GM18951 (cell line): ENCODE measurements at regions not wholly inside any gene's neighbourhood (a gene's known extent, or its start where the extent isn't known, plus 50 kb on each side); places are given as distances from the start of the nearest gene placed in this dataset.
"Not testable (repeated sequence)": the region's sequence is repeated elsewhere in the genome, so short reads cannot be mapped to it uniquely, and the experiment has no call there.

Source experiments
- POLR2A ChIP-seq: IDR thresholded peaks from 4 replicates; pipeline ENCODE4 v1.6.1; 2011; ENCODE audit warnings: mild to moderate bottlenecking; ENCODE audit not compliant: insufficient read length, insufficient read depth; ENCODE audit errors: extremely low read depth
- in situ Hi-C: fragments of 300-500 bp; cut with MboI; formaldehyde crosslinking; loops from one replicate; pipeline ENCODE4 v1.12.0; 2022; ENCODE audit warnings: low sequenced_read_pairs, mixed read lengths, inconsistent platforms; ENCODE audit not compliant: unreplicated experiment

DNA sequence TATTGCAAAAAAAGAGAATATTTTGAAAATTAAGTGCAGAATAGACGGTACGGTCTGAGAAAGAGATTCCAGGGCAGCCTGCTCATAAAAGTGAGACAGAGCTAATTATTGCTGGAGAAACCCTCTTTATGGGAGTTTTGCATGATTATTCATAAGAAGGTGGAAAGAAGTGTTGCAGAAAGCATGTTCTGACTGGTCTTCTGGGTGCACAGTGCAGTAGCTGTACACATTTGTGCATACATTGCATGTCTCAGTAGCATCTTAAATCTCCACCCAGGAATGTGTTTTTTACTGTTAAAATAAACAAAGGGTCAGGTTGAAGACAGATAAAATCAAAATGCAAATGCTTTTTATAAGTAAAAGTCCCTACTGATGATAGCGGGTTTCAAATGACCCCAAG is 1813.6 kb upstream of the DEFB115 start:
- TF ChIP-seq POLR2A = no peak

DNA sequence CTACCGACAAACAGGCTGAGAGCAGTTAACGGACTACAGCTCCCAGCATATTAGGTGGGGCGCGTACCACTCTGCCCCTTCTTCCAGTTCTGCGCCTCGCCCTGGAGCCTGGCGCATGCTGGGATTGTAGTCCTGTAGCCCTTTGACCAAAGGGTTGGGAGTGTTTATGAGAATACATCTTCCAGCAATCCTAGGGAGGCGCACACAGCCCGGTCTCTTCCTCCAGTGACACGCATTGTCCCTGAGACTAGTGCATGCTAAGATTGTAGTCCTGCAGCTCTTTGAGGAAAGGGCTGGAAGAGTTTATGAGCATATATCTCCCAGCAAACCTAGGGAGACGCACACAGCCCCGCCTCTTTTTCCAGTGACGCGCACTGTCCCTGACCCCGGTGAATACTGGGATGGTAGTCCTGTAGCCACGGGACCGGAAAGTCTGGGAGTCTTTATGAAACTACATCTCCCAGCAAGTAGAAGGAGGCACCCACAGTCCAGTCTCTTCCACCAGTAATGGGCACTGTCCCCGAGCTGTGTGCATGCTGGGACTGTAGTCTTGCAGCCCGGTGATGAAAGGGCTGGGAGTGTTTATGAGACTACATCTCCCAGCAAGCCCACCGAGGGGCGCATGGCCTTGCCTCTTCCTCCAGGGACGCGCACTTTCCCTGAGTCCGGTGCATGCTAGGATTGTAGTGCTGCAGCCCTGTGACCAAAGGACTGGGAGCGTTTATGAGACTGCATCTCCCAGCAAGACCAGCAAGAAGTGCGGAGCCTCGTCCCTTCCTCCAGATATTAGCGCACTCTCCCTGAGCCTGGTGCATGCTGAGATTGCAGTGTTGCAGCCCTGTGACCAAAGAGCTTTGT is 1812.2 kb upstream of the DEFB115 start:
- in situ Hi-C loops = not testable (repeated sequence)

More for the DNA sequence above, 1813.6 kb upstream of the DEFB115 start:
- in situ Hi-C loops = no loop called here

DNA sequence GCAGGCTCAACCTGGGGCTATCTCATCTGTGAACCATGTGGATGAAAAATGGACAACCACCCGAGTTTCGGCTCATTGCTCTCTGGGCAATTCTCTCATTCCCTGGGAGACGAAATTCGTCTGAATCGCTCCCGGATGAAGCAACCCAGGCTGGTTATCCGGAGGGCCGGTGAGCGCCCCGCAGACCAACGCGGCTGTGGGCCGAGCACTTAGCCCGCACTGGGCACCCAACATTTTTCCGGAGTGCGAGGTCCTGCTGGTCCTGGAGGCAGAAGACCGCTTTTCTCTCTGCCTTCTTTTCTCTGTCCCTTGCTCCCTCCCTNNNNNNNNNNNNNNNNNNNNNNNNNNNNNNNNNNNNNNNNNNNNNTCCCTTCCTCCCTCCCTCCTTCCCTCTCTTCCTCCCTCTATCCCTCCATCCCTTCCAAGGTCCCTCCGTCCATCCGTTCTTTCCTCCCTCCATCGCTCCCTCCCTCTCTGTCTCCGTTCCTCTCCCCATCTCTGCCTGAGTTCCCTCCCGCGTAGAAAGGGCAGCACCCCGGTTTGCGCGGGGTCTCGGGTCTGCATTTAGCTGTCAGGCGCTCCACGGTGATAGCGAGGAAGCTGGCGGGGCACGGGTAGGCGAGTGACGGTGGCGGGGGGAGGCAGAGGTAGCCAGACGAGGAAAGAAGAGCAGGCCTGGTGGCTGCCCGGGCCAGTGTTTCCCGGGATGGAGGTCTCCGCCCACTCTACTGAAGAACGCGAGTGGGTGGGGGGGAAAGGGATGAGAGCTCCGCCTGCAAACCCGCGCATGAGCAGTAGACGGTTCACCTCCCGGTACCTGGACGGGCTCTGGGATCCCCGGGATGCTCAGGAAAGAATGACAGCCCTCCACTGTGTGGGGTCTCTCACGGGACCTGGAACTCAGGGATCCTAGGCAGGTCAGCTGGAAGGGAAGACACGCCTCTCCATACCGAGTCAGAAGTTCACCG is 1809.7 kb upstream of the DEFB115 start:
- in situ Hi-C loops = not testable (repeated sequence)

DNA sequence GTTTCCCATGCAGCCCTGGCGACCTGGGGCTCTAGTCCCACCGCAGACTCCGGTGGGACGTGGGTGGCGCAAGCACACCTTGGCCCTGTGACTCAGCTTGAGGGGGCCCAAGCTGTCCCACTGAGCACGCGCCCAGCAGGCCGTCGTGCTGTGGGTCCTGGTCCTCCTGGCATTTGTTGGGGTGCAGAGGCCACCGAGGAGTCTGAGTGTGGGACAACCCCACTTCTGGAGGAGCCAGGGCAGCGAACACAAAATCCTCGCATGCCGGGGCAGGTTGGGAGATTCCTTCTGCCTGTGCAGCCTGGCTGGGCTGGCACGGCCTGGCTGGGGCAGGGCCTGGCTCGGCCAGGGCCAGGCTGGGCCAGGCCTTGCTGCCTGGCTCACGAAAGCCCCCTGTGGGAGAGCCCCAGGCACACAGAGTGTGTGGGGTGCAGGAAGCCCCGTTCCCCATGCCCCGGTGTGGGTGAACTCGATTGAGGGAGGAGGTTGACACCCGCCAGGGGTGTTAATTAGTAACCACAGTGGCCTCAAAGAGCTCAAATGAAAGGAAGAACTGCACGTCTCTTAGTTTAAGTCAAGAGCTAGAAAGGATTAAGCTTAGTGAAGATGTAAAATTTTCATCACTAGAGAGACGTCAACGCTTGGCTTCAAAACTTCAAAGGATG is 1808.5 kb upstream of the DEFB115 start:
- TF ChIP-seq POLR2A = no peak
- in situ Hi-C loops = no loop called here

DNA sequence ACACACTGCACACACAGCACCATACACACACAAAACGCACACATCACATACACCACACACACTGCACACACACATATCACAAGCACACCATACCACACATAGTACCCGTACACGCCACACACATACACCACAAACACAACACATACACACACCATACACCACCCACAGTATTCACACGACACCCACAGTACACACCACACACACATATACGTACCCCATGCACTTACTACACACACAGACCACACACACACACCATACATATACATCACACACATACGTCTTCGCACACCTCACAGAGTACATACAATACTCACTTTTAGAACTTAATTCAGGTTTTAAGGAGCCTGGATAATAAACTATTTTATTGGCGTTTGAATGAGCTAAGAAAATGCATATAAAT is 1805.3 kb upstream of the DEFB115 start:
- TF ChIP-seq POLR2A = no peak
- in situ Hi-C loops = no loop called here

DNA sequence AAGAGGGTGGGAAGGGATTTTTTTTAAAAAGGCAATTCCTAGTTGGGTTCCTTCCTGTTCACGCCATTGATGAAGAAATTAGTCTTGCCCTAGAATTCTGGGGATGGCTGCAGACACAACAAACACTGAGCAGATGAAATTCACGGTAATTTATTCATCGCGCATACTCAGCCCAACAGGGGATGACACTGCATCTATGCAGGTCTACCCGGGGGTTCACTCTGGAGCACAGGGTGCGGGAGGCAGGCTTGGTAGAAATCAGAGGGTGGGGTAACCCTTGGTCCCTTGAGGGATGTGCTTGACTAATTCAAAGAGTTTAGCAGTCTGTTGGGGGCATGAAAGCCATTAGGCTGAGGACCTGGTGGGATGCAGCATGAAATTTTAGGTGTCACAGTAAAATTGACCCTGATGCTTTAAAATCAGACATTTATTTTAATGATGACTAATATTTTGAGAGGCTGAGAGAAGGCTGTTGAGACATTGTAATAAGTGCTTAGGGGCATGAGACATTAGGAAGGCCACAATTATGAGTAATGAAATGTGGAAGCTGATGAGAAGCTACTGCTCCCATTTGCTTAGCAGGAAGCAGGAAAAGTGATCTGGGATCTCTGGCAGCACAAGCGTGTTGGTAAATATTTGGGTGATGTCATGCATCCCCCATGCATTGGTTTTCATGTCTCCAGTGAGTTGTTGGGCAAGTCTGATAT is 1800.3 kb upstream of the DEFB115 start:
- in situ Hi-C loops = not testable (repeated sequence)

DNA sequence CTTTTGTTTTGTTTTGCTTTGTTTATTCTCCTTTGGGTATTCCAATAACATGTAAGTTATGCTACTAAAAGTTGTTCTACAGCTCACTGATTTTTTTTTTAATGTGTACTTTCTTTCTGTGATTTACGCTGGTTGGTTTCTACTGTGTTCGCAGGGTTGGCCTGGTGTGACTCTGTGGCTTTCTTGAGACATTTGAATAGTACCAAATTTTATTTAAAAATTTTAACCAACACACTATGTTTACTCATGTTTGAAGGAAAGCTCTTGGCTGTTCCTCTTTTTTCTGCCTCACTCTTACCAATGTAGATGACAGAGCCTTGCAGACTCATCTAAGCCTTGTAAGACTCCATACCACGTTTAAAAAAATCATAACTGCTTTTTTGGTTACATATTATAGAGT is 1784.9 kb upstream of the DEFB115 start:
- TF ChIP-seq POLR2A = no peak
- in situ Hi-C loops = no loop called here

DNA sequence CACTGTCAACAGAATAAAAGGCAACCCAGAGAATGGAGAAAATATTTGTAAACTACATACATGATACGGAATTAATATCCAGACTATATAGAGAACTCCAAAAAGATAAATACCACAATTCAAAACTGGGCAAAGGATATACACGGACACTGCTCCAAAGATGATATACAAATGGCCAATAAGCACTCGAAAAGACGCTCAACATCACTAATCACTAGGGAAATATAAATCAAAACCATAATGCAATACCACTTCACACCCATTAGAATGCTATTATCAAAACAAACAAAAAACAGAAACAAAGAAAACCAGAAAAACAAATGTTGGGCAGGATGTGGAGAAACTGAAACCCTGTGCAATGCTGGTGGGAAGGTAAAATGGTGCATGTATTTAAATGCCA is 1764.6 kb upstream of the DEFB115 start:
- in situ Hi-C loops = not testable (repeated sequence)

DNA sequence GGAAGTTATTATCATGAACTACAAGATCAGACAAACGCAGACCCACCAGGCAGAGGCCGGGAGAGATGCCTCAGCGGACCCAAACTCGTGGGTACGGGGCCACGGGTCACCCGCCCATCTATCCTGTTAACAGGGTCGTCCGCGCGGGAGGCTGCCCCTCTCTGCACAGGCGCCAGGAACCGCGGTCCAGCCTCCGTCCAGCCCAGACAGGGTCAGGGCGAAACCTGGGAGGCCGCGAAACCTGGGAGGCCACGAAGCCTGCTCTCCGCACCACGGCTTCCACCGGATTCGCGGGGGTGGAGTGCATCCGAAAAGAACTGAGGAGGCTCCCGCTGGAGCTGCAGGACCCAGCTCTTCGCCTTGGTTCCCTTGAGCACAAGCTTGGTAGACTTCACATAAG is 1760.7 kb upstream of the DEFB115 start:
- in situ Hi-C loops = loop anchor here (5.0 kb wide), 1 partner anchor 419 kb away; no protein-coding TSS in a partner anchor

DNA sequence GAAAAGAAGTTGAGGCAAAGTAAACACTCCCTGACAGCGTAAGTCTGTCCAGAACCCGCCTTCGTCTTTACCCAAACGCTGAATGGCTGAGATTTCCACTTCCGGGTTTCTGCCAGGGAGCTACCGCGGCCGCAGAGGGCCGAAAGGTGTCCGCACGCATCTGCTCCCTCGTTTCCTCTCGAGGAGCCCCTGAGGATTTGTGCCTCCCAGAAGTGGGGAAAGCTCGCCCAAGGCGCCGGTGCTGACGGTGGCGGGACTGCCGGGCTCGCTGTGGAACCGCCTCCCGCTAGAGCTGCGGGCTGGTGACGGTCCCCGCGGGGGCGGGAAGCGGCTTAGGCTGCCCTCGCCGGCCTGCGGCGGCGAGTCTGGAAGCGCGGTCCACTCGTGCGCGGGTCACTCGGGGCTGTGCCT is 1760.2 kb upstream of the DEFB115 start:
- in situ Hi-C loops = loop anchor here (5.0 kb wide), 1 partner anchor 420 kb away; no protein-coding TSS in a partner anchor
- no peak for TF ChIP-seq POLR2A

DNA sequence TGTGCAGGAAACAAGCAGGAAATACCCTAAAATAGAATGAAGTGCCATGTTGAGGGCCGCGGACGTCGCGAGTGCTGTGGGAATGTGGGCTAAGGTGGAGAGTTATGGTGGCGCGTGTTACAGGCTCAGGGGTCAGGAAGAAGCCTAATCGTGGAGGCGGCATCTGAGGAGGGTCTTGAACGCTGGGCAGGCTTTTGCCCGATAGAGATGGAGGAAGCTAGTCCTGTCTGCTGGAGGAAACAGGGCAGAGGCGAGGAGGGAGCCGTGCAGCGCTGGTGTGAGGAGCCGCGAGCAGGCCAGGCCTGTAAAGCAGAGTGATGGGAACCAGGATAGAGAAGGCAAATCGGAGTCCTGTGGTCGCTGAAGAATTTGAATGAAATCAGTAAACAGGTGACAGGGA is 1759.8 kb upstream of the DEFB115 start:
- in situ Hi-C loops = loop anchor here (5.0 kb wide), 1 partner anchor 420 kb away; no protein-coding TSS in a partner anchor

DNA sequence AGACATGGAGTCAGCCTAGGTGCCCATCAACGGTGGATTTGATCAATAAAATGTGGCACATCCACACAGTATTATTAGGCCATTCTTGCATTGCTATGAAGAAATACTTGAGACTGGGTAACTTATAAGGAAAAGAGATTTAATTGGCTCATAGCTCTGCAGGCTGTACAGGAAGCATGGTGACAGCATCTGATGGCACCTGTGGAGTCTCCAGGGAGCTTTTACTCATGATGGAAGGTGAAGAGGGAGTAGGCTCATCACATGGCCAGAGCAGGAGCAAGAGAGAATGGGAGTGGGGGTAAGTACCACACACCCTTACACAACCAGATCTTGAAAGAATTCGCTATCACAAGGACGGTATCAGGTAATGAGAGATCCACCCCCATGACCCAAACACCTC is 1756.7 kb upstream of the DEFB115 start:
- in situ Hi-C loops = not testable (repeated sequence)

DNA sequence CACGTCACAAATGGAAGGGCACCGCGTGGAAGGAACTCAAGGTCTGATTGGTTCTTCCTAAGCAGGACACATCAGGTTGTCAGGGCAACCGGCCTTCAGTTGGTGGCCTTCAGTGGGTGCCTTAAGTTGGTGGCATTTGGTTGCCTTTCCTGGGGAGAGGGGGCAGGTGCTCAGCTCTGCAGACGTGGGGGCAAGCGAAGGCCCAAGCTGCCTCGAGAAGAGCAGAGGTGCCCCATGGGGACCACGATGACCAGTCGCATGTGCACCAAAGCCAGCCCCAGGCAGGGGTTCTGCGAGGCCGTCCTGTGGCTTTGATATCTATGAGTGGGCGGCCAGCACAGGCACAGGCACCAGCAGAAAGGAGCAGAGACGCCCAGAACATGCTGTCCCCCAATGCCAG is 1742.8 kb upstream of the DEFB115 start:
- in situ Hi-C loops = not testable (repeated sequence)

DNA sequence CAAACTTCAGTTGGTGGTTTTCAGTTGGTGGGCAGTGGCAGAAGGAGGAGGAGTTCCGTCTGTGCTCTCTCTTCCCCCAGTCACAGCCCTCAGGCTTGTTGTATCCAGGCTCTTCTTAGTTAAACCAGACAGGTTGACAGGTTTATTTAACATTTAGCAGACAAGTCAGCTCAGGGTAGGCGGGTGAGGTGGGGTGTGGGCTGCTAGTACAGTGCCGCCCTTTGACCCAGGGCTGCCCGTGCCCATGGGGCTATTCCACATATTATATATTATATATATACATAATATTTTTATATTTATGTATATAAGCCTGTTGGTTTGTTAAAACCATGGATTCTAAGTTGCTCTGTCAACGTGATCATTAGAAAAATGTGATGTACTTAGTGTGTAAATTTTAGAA is 1740.6 kb upstream of the DEFB115 start:
- in situ Hi-C loops = not testable (repeated sequence)

DNA sequence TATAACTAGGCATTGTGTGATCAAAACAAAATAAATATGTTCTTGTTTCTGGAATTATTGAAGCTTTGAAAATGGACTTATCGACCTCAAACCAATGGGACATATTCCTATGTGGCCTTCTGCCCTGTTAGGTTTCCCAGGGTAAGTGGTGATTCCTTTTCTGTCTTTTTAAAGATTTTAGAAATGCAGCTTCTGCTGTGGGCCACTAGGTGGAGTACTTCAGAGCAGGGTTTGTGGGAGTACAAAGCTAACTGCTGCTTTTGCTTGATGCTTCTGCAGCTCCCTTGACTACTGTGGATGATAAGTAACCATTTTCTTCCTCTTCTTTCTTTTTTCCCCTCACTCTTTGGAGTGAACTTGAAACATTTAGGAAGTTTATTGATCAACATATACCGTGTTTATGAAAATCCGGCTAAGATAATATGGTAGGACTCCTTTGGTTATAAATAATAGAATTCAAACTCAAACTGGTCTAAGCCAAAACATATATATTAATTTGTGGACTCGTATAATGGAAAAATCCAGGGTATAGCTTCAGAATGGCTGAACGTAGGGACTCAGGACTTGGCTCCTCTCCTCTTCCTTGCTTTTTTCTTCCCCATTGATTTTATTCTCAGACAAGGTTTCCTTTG is 1737.7 kb upstream of the DEFB115 start:
- in situ Hi-C loops = not testable (repeated sequence)

DNA sequence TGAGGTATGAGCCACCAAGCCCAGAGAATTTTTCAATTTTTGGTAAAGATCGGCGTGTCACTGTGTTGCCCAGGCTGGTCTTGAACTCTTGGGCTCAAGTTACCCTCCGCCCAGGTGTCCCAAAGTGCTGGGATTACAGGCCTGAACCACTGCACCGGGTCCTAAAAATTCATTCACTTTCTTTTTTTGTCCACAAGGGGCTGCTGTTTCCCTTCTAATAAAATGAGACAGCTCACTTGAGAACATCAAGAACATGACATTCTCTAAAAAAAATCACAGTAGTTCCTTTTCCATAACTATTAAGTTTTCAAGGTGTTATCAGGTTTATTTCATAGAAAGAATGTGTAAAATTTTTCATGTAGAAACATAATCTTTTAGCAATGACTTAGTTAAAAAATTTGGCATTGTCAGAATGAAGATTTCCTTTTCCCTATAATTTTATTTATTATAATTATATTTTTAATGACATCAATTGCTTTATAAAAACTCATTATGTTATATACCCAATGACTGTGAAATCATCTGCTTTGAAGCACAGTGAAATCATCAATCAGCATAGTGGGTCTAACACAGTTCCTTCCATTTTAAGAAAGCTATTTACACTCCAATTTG is 1723.8 kb upstream of the DEFB115 start:
- in situ Hi-C loops = loop anchor here (25.0 kb wide), 1 partner anchor 804 kb away; no protein-coding TSS in a partner anchor

DNA sequence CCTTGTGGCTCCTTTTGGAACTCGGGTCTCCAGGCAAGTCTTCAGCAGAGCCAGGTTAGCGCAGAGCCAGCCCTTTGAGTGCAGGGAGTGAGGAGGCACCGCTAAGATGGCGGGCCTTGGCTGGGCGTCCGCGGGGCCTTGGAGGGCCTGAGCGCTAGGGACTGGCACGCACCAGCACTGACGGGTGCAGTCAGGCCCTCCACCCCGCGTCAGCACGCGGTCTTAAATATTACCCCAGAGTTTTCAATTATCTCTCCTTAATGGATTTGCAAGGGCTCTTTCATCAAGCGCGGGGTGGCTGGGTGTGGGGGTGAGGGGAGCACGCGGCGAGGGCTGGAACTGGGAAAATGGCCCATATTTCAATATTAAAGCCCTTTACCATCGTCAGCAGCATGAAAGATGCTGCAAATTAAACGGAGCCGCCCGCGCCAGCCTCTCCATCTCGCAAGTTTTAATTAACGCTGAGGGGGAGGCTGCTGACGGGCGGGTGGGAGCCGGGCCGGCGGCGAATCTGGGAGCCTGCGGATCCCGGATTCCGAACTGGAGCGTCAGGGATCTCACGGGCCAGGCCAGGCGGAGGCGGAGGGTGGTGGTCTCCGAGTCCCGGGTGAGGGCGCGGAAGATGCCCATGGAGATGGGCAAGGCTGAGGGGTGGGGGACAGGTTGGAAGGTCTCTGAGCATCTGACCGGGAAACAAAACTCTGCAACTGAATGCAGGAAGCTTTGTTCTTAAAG is 1690.4 kb upstream of the DEFB115 start:
- in situ Hi-C loops = not testable (repeated sequence)

DNA sequence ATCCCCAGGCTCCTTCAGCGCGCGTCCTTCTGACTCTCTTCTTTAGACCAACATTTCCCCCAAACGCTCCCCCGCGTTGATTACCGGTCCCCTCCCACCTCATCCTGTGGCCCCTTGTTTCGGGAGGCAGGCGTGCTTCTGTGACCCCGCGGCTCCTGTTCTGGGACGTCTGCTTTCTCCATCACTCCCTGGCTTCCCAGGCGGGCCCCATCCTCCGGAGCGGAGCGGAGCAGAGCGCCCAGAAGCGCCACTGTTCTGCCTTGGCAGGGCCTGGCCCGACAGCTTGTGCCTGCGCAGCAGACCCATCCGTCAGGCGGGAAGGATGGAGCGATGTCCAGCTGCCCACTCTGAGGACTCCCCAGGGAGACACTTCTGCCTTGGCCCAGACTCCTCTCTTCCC is 1689.8 kb upstream of the DEFB115 start:
- in situ Hi-C loops = not testable (repeated sequence)
